ENCODE measurements at regions not wholly inside any gene's neighbourhood (a gene's known extent, or its start where the extent isn't known, plus 50 kb on each side); places are given as distances from the start of the nearest gene placed in this dataset.

- Histone ChIP-seq H3K4me1 (ENCODE audit: control insufficient read depth in 1 of 2, insufficient read depth in 2 of 2, low read length in 2 of 2) (no peaks in the 10 kb centered on the region), H3K27ac (ENCODE audit: low read depth, low read length) (no peak overlapping the region), H2AFZ (ENCODE audit: low read depth, low read length, poor library complexity, severe bottlenecking) (no peak overlapping the region), H3K4me2 (ENCODE audit: low read length) (no peak overlapping the region), H3K9ac (ENCODE audit: low read length) (no peak overlapping the region), H4K20me1 (ENCODE audit: insufficient read depth) (no peaks in the 10 kb centered on the region), H3K9me2 (ENCODE audit: insufficient read depth) (no peaks in the 10 kb centered on the region), H3K36me3 (ENCODE audit: control insufficient read depth in 1 of 2, insufficient read depth in 2 of 2, low read length in 2 of 2) (no peaks in the 10 kb centered on the region), H3K79me2 (ENCODE audit: insufficient read depth, low read length) (no peaks in the 10 kb centered on the region), H3K27me3 (ENCODE audit: insufficient read depth, low read length) (peaks cover 11% of the 10 kb centered on the region), H3K9me3 (ENCODE audit: control insufficient read depth in 1 of 2, insufficient read depth in 1 of 2, low read depth in 1 of 2, low read length in 2 of 2) (no peaks in the 10 kb centered on the region), H3K4me3 (replicated peaks in 1 of 2; ENCODE audit: low read depth in 1 of 2, low read length in 2 of 2) (no peak overlapping the region)
- CTCF ChIA-PET: no interaction called here
- intact Hi-C loops (cut with micrococcal nuclease): no loop called here
- RAD21 ChIA-PET (ENCODE audit: low non-redundant PET in 1 of 2, low total read pairs in 2 of 2, uncharacterized antibody in 2 of 2, unreplicated experiment in 2 of 2): no interaction called here
- no TSS peak for BruUV-seq (replicated peaks)
- TF ChIP-seq EZH2 (IDR thresholded peaks at IDR 0.05): no peak
- no peak for TF ChIP-seq ELF1 (IDR thresholded peaks at IDR 0.05; ENCODE audit: borderline replicate concordance, low read depth)
- TF ChIP-seq, protein P1, sequence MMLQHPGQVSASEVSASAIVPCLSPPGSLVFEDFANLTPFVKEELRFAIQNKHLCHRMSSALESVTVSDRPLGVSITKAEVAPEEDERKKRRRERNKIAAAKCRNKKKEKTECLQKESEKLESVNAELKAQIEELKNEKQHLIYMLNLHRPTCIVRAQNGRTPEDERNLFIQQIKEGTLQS (IDR thresholded peaks at IDR 0.05): no peak
- no peak for TF ChIP-seq EZH2phosphoT487 (IDR thresholded peaks at IDR 0.05; ENCODE audit: borderline replicate concordance)
- TF ChIP-seq FOSL1 (IDR thresholded peaks at IDR 0.05; ENCODE audit: low read depth): no peak
- POLR2A ChIA-PET: no interaction called here
- DNase-seq (ENCODE audit: low read depth, low spot score) (no peak), ATAC-seq (no peak)
Observed at GRCh38 chr10:78434886-78435285, 401.2 kb downstream of the RPS24 start.

DNA sequence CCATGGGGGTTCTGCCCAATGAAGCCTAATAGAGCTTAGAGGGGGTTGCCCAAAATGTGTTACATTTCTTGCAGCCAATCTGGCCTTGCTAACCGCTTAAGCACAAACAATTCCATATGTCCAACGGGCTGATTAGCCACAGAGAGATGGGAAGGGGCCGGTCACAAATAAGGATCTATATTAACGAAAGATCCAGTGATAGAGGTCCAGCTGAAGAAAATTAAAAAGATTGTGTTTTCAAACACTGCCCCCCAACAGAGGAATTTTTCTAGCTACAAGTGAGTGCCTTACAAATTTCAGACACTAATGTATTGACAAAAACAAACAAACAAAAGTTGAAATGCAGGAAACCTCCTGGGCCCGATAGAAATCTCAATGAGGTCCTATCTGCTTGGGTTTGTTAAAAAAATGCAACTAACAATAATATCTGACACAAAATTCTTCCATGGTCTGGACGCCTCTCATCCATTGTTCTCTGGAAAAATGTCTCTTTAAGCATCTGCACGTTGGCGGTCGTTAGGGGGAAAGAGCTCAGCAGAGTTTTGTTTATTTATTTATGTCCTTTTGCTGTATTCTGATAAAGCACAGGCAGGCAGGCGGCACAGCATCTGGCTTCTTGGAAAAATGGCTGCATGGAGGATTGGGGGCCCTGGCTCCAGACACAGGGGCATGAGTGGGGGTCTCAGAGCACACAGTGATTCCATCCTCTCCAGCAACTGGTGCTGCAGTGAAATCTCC is 402.0 kb downstream of the RPS24 start:
- H3K36me3 ChIP-seq (ENCODE audit: control insufficient read depth in 1 of 2, insufficient read depth in 2 of 2, low read length in 2 of 2): no peaks in the 10 kb centered on the region
- no peaks in the 10 kb centered on the region for H4K20me1 ChIP-seq (ENCODE audit: insufficient read depth)
- no peak overlapping the region for H3K27ac ChIP-seq (ENCODE audit: low read depth, low read length)
- no peak overlapping the region for H2AFZ ChIP-seq (ENCODE audit: low read depth, low read length, poor library complexity, severe bottlenecking)
- ATAC-seq (no peak), DNase-seq (ENCODE audit: low read depth, low spot score) (no peak)
- BruUV-seq (replicated peaks): no TSS peak
- POLR2A ChIA-PET: no interaction called here
- no peaks in the 10 kb centered on the region for H3K79me2 ChIP-seq (ENCODE audit: insufficient read depth, low read length)
- no peaks in the 10 kb centered on the region for H3K9me2 ChIP-seq (ENCODE audit: insufficient read depth)
- TF ChIP-seq, protein P2, sequence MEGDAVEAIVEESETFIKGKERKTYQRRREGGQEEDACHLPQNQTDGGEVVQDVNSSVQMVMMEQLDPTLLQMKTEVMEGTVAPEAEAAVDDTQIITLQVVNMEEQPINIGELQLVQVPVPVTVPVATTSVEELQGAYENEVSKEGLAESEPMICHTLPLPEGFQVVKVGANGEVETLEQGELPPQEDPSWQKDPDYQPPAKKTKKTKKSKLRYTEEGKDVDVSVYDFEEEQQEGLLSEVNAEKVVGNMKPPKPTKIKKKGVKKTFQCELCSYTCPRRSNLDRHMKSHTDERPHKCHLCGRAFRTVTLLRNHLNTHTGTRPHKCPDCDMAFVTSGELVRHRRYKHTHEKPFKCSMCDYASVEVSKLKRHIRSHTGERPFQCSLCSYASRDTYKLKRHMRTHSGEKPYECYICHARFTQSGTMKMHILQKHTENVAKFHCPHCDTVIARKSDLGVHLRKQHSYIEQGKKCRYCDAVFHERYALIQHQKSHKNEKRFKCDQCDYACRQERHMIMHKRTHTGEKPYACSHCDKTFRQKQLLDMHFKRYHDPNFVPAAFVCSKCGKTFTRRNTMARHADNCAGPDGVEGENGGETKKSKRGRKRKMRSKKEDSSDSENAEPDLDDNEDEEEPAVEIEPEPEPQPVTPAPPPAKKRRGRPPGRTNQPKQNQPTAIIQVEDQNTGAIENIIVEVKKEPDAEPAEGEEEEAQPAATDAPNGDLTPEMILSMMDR (IDR thresholded peaks at IDR 0.05 in 2 of 3, conservative IDR thresholded peaks at IDR 0.05 in 1 of 3; ENCODE audit: borderline replicate concordance in 1 of 3, insufficient read depth in 1 of 3, low read depth in 2 of 3, low read length in 2 of 3): no peak
- TF ChIP-seq CEBPB (IDR thresholded peaks at IDR 0.05; ENCODE audit: low read depth): no peak
- no peak for TF ChIP-seq EZH2 (IDR thresholded peaks at IDR 0.05)
- no peaks in the 10 kb centered on the region for H3K4me1 ChIP-seq (ENCODE audit: control insufficient read depth in 1 of 2, insufficient read depth in 2 of 2, low read length in 2 of 2)
- no peak overlapping the region for H3K4me2 ChIP-seq (ENCODE audit: low read length)
- peaks cover 4% of the 10 kb centered on the region for H3K27me3 ChIP-seq (ENCODE audit: insufficient read depth, low read length)
- intact Hi-C loops (cut with micrococcal nuclease): no loop called here
- RAD21 ChIA-PET (ENCODE audit: low non-redundant PET in 1 of 2, low total read pairs in 2 of 2, uncharacterized antibody in 2 of 2, unreplicated experiment in 2 of 2): no interaction called here
- H3K4me3 ChIP-seq (replicated peaks in 1 of 2; ENCODE audit: low read depth in 1 of 2, low read length in 2 of 2): no peak overlapping the region
- H3K9ac ChIP-seq (ENCODE audit: low read length): no peak overlapping the region
- H3K9me3 ChIP-seq (ENCODE audit: control insufficient read depth in 1 of 2, insufficient read depth in 1 of 2, low read depth in 1 of 2, low read length in 2 of 2): no peaks in the 10 kb centered on the region
- CTCF ChIA-PET: no interaction called here

All from HCT116 (cell line).